GOT3 (cell line): ENCODE measurements at regions not wholly inside any gene's neighbourhood (a gene's known extent, or its start where the extent isn't known, plus 50 kb on each side); places are given as distances from the start of the nearest gene placed in this dataset.

ENCODE experiments used
- DNase-seq: peaks from one replicate; lab custom pipeline; 2025; ENCODE audit warnings: mixed read lengths; lab: John Stamatoyannopoulos, UW

GRCh38 chr4:111499291-111499690 is 646.0 kb upstream of the FAM241A start:
- no peak for DNase-seq

GRCh38 chr4:111499706-111500105 is 645.5 kb upstream of the FAM241A start:
- DNase-seq = no peak

- DNase-seq = no peak
These were observed 644.4 kb upstream of the FAM241A start for GRCh38 chr4:111500858-111501257.

GRCh38 chr4:111501946-111502345 is 643.3 kb upstream of the FAM241A start:
- DNase-seq = no peak

- no peak for DNase-seq
These were observed 642.6 kb upstream of the FAM241A start for GRCh38 chr4:111502626-111503025.

- no peak for DNase-seq
These were observed 638.5 kb upstream of the FAM241A start for GRCh38 chr4:111506706-111507105.

- no peak for DNase-seq
These were observed 634.7 kb upstream of the FAM241A start for GRCh38 chr4:111510535-111510934.

- DNase-seq = no peak
These were observed 633.0 kb upstream of the FAM241A start for GRCh38 chr4:111512081-111512783.

- no peak for DNase-seq
These were observed 625.6 kb upstream of the FAM241A start for GRCh38 chr4:111519683-111520082.

- DNase-seq = no peak
These were observed 614.8 kb upstream of the FAM241A start for GRCh38 chr4:111530446-111530845.

- no peak for DNase-seq
These were observed 609.5 kb upstream of the FAM241A start for GRCh38 chr4:111535792-111536191.

- DNase-seq = no peak
These were observed 608.1 kb upstream of the FAM241A start for GRCh38 chr4:111537165-111537564.

- DNase-seq = no peak
These were observed 607.4 kb upstream of the FAM241A start for GRCh38 chr4:111537871-111538270.

GRCh38 chr4:111540671-111541070 is 604.6 kb upstream of the FAM241A start:
- DNase-seq = no peak

GRCh38 chr4:111542056-111542455 is 603.2 kb upstream of the FAM241A start:
- no peak for DNase-seq

GRCh38 chr4:111546881-111547280 is 598.4 kb upstream of the FAM241A start:
- no peak for DNase-seq

- DNase-seq = no peak
These were observed 589.0 kb upstream of the FAM241A start for GRCh38 chr4:111556141-111556781.

GRCh38 chr4:111556851-111557250 is 588.4 kb upstream of the FAM241A start:
- DNase-seq = no peak

GRCh38 chr4:111562826-111563225 is 582.4 kb upstream of the FAM241A start:
- no peak for DNase-seq

- DNase-seq = no peak
These were observed 572.8 kb upstream of the FAM241A start for GRCh38 chr4:111572470-111572869.

GRCh38 chr4:111573386-111573785 is 571.9 kb upstream of the FAM241A start:
- DNase-seq = no peak

- no peak for DNase-seq
These were observed 565.5 kb upstream of the FAM241A start for GRCh38 chr4:111579767-111580166.

- DNase-seq = no peak
These were observed 549.8 kb upstream of the FAM241A start for GRCh38 chr4:111595456-111595855.

GRCh38 chr4:111596491-111596890 is 548.8 kb upstream of the FAM241A start:
- no peak for DNase-seq
